Fibroblast of gingiva (primary cell): ENCODE measurements at regions not wholly inside any gene's neighbourhood (a gene's known extent, or its start where the extent isn't known, plus 50 kb on each side); places are given as distances from the start of the nearest gene placed in this dataset.

Experiments
- DNase-seq: peaks from one replicate; pipeline ENCODE4 v3.0.0-alpha.2; 2011; ENCODE audit warnings: low read depth

DNA sequence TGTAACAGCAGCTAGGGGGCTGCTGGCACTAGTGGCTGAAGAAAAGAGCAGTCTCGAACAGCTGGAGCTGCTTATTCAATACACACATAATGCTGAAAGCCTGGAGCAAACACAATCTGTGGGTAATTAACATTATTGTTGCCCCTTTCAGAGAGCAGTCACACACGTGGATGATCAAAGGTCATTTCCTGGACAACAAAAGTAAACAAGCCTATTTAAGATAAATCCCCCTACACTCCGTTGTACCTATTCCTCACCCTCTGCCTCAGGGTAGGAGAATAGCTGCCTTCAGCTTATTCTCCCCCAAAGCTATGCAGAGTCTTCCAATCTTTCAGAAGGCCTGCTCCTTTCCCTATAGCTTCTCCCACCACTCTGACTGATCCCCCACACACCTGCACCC, 803.9 kb downstream of the C4orf33 start:
- DNase-seq, result no peak

GRCh38 chr4:129900430-129900953, 804.5 kb downstream of the C4orf33 start:
- no peak for DNase-seq

DNA sequence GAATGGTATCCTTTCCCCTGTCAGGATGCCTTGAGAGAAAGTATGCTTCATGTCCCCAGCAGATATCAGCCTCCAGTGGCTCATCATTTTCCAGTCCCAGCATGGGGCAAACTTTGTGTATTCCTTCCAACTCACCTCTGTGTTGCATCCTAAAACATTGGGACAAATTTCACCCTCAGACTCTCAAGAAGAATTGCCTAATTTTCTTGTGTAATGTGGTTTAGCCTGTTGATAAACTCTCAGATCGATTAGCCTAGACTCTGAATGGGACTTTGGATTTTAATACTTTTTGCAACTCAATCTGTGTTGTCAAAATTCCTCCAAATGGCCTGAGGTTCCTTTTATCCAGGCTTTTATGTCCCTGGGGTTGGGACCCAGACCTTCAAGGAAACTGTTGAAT, 805.3 kb downstream of the C4orf33 start:
- no peak for DNase-seq

GRCh38 chr4:129903861-129904260, 807.9 kb downstream of the C4orf33 start:
- no peak for DNase-seq

- DNase-seq, result no peak
Measured at GRCh38 chr4:129905256-129905655, 809.3 kb downstream of the C4orf33 start.

DNA sequence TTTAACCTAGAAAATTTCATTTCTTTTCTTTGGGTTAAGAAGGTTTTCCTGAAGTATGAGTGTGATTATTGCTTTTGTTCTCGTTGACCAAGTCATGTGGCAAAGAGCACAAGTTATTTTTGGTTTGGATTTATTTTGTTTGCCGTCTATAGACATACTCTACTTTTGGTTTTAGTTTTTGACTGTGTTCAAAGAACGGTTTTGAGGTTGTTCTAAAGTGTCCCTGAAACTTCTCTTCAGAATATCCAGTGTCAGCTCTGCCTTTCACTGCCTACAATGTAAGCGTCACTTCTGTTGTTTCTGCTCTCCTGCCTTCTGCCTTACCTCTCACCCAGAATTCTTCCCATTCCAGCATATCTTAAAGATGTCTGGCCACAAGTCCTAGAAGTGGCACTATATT, 812.2 kb downstream of the C4orf33 start:
- no peak for DNase-seq

DNA sequence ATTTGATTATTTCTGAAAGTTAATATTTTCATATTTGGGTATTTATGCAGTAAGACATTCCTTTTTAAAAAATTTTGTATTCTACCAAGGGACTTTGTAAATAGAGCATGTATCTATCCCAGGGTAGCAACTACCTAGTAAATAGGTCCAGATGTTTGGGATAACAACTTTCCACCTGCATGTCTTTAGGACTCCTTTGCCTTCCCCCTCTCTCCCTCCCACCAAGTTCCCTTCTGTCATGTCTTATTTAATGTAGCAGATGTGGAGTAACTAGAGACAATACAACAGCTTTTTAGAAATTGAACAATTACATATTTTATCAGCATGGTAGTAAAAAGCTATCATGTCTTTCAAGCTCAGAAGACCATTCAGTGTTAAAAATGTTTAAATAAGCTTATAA, 821.0 kb downstream of the C4orf33 start:
- no peak for DNase-seq

GRCh38 chr4:129917651-129918050, 821.7 kb downstream of the C4orf33 start:
- no peak for DNase-seq

DNA sequence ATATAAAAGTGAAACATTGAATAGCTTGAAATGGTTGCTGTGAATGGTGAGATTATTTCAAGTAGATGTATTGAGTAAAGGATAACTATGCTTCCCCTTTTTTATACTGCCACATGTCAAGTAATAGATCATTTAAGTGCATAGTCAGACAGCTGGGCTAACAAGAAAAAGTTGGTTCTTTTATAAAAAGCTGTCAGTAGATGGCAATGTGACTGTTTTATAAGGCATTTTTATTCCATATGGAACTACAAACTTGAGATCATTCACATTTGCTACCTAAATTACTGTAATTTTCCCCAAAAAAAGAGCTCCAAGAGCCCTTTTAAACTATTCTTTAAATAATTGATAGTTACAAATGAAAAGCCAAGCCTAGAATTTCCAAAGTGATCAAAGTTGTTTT, 831.0 kb downstream of the C4orf33 start:
- DNase-seq, result no peak

DNA sequence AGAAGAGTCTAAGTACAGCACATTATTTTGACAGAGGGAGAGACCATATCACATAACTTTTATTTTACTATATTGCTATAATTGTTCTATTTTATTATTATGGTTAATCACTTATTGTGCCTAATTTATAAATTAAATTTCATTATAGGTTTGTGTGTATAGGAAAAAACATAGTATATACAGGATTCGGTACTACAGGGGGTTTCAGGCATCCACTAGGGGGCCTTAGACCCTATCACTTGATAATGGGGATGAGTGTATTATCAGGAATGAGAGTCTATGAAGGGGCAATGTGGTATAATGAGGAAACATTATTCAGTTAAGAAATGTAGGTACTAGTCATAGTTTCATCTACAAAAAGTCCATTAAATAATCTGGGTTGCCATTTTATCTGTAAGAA, 833.1 kb downstream of the C4orf33 start:
- DNase-seq, result no peak

DNA sequence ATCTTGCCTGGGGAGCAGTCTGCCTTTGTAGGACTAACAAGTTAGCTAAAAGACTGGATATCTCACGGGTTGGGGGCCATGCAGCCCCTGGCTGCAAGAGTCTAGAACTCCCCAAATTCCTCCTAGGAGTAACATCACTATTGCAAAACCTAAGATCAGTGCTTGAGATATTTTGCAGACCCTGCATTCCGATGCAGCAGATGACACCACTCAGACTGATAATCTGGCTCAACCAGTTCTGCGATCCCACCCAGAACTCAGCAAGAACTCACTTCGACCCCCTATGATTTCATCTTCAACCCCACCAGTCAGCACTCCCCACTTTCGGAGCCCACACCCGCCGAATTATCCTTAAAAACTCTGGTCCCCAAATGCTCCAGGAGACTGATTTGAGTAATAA, 834.0 kb downstream of the C4orf33 start:
- no peak for DNase-seq

- DNase-seq, result no peak
Measured at GRCh38 chr4:129950217-129950616, 854.3 kb downstream of the C4orf33 start.

DNA sequence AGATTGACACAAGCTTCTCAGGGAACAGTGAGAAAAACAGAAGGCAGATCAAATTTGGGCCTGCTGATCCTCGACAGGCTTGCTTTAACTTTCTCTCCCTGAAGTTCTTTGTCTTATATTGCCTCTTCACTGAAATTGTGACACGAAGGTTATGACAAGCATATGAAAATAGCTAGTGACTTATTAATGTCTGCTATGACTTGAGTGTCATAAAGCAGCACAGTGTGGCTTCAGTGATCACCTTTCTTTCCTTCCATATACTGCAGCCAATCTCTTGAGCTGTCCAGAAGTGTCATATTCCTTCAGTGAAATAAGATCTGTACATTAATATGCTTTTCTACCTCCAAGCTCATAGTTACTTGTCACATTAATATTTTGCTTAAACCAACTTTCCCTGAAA, 870.2 kb downstream of the C4orf33 start:
- DNase-seq, result no peak

DNA sequence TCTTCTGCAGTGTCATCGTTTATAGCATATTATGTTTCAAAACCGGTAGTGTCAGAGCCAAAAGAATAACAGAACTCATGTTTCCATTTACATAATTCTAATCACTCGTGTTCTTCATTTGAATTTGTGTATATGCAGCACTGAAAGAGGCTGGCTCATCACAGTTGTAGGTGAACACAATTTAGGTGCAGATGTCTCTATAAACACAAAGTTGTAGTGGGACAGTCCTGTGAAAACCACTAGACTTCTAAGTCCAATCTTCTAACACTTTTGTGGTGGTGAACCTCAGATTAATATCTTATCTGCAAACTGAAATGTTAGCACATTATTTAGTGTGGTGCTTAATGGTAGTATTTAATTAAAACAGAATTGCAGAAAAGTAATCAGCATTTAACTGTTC, 872.4 kb downstream of the C4orf33 start:
- DNase-seq, result no peak

DNA sequence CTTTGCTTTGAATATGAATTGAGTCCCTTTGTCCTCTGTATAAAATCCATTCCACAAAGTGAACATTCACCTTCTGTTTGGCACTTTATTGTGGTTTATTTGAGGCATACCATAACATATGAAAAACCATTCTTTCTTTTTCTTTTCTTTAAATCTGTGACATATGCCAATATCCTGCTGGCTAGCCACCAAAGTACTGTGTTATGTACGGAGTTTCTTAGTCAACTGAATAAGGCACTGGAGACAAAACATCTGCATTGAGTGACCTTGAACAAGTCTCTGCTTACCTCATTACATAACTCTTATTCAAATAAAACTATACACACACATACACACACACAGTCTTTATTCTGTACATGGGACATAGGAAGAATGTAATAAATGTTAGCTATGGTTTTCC, 872.8 kb downstream of the C4orf33 start:
- DNase-seq, result no peak

DNA sequence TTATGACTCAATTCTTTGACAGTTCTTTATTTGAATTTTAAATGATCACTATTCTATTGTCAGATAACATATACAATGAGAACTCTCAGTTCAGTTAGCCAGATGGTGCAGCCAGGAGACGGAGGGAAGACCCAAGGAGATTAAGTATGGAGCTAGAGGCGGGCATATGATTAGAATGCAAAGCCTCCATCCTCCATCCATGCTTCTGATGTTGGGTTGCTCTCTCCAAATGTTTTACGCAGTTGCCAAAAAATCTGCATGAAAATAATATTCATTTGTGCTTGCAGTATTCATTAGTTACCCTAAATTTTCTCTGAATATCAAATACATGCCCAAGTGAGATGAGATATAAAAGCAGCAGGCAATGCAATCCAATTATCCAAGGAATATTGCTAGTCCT, 874.8 kb downstream of the C4orf33 start:
- DNase-seq, result no peak

DNA sequence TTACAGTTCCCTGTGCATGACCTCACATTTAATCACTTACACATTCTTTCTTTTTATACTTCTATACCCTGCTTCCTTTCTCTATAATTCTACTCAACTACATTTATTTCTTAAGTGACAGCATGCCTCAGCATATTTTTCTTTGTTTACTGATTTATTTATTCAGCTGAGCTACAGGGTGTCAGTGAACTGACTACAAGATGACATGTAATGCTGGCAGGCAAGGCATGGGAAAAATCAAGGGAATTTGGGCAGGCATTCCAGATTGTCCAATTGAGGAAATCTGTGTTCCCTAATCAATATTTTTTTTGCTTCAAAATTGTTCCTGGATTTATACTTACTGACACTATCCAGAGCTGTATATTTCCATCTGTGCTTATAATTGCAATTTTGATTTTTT, 875.5 kb downstream of the C4orf33 start:
- no peak for DNase-seq

DNA sequence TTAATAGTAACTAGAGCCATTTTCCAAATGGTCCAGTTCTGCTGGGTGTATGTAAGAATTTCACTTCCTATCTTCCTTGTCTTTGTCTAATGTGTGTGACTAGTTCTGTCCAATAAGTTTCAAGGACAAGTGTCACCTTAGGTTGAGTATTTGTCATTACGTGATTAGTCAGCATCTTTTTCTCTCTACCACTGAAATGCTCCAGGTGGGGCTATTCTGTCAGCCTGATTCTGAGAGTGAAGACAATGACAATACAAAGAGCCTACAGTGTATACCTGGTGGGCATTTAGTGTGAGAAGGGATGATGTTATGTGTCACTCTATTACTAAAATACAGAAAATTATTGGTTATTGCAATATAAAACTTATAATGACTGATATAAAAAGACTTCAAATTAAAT, 876.3 kb downstream of the C4orf33 start:
- no peak for DNase-seq

DNA sequence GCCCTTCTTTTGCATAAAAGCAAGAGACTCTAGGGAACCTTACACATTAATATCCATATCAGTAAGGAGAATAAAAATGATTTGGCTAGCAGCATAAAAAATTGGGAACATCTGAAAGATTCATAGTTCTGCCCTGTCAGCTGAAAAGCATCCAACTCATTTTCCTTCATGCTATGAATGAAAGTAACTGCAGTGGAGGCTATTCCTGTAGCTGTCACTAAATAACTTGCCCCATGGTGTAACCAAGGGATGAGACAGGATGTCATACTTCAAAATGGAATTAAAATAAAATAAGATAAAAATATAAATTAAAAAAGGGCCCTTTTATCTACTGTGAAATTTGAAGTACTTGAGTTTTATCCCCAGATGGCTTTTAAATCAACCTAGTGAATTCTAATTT, 878.8 kb downstream of the C4orf33 start:
- DNase-seq, result no peak

DNA sequence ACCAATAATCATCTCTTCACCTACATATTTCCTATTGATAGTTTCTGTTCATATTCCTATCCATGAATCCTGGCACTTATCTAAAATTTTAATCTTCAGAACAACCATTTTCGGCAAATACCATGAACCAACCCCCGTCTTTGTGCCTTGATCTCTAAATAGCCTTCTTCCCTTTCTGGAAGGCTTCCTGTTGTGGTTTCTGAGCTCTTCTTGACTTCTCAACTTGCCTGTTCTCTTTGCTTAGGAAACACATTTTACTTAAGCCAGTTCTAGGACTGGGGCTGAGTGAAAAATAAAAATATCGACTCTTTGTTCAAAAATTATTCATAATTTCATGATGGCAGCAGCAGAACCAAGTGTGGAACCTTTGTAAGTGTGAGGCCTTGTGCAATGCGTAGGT, 882.4 kb downstream of the C4orf33 start:
- DNase-seq, result no peak

GRCh38 chr4:129988957-129989356, 893.0 kb downstream of the C4orf33 start:
- no peak for DNase-seq

GRCh38 chr4:129994715-129995114, 898.8 kb downstream of the C4orf33 start:
- DNase-seq, result no peak

DNA sequence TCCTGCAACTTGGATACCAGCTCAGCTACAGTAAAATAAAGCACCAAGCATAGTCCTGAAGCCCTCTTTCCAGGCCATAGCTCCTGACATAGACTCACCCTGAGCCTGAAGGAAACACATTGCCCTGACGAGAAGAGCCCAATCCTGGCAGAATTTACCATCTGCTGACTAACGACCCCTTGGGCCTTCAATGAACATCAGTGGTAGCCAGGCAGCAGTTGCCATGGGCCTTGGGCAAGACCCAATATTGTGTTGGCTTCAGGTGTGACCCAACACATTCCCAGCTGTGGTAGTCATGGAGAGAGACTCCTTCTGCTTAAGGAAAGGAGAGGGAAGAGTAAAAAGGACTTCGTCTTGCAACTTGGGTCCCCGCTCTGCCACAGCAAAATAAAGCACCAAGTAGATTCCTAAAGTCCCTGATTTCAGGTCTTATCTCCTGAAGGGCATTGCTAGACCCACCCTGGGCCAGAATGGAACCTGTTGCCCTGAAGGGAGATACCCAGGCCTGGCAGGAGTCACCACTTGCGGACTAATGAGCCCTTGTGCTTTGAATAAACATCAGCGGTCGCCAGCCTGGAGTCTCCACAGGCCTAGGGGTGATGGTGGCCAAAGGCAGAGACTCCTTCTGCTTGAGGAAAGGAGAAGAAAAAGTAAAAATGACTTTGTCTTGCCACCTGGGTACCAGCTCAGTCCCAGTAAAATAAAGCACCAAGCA, 902.6 kb downstream of the C4orf33 start:
- no peak for DNase-seq

DNA sequence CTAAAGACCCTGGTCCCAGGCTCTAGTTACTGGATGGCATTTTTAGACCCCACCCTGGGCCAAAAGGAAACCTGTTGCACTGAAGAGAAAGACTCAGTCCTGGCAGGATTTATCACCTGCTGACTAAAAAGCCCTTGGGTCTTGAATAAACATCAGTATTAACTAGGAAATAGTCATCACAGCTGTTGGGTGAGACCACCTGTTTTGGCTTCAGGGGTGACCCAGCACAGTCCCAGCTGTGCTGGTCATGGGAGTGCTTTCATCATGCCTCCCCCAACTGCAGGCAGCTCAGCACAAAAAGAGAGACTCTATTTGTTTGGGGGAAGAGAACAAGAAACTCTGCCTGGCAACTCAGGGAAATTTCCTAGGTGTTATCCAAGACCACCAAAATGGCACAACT, 903.2 kb downstream of the C4orf33 start:
- DNase-seq, result no peak
